NCI-H526 (cell line): ENCODE measurements at regions not wholly inside any gene's neighbourhood (a gene's known extent, or its start where the extent isn't known, plus 50 kb on each side); places are given as distances from the start of the nearest gene placed in this dataset.

Source experiments
- DNase-seq, 2 experiments: peaks; one replicate each; lab custom pipeline; 2025; lab: John Stamatoyannopoulos, UW

GRCh38 chr3:43950775-43951174 lies 260.0 kb downstream of the ABHD5 start:
- no peak for DNase-seq

GRCh38 chr3:43951813-43952212 lies 261.1 kb downstream of the ABHD5 start:
- no peak for DNase-seq

GRCh38 chr3:43953380-43953779 lies 262.6 kb downstream of the ABHD5 start:
- DNase-seq = no peak

GRCh38 chr3:43953814-43954692 lies 263.3 kb downstream of the ABHD5 start:
- DNase-seq = no peak

GRCh38 chr3:43956945-43957344 lies 266.2 kb downstream of the ABHD5 start:
- no peak for DNase-seq

GRCh38 chr3:43957553-43957952 lies 266.8 kb downstream of the ABHD5 start:
- no peak for DNase-seq

GRCh38 chr3:43958005-43958770 lies 267.4 kb downstream of the ABHD5 start:
- no peak for DNase-seq

GRCh38 chr3:43958973-43959372 lies 268.2 kb downstream of the ABHD5 start:
- no peak for DNase-seq

GRCh38 chr3:43959498-43960447 lies 269.0 kb downstream of the ABHD5 start:
- DNase-seq = no peak

- no peak for DNase-seq
These were observed 269.7 kb downstream of the ABHD5 start for GRCh38 chr3:43960448-43960840.

- DNase-seq = no peak
These were observed 271.3 kb downstream of the ABHD5 start for GRCh38 chr3:43962043-43962442.

GRCh38 chr3:43963208-43963607 lies 272.5 kb downstream of the ABHD5 start:
- no peak for DNase-seq

- no peak for DNase-seq
These were observed 273.9 kb downstream of the ABHD5 start for GRCh38 chr3:43964640-43965039.

GRCh38 chr3:43965656-43966055 lies 274.9 kb downstream of the ABHD5 start:
- DNase-seq = no peak

GRCh38 chr3:43966126-43966525 lies 275.4 kb downstream of the ABHD5 start:
- no peak for DNase-seq

- no peak for DNase-seq
These were observed 275.2 kb upstream of the TOPAZ1 start for GRCh38 chr3:43966530-43966929.

GRCh38 chr3:43968465-43968864 lies 273.2 kb upstream of the TOPAZ1 start:
- peak; percentile 41 to 75 for DNase-seq

- no peak for DNase-seq
These were observed 271.7 kb upstream of the TOPAZ1 start for GRCh38 chr3:43969944-43970343.

GRCh38 chr3:43970351-43970750 lies 271.3 kb upstream of the TOPAZ1 start:
- DNase-seq = peak; percentile 27 to 65

GRCh38 chr3:43970920-43971319 lies 270.8 kb upstream of the TOPAZ1 start:
- DNase-seq = no peak

- no peak for DNase-seq
These were observed 270.2 kb upstream of the TOPAZ1 start for GRCh38 chr3:43971486-43971885.

- DNase-seq = no peak
These were observed 263.0 kb upstream of the TOPAZ1 start for GRCh38 chr3:43978708-43979107.
